Midbrain (tissue), 1 donor: ENCODE measurements at regions not wholly inside any gene's neighbourhood (a gene's known extent, or its start where the extent isn't known, plus 50 kb on each side); places are given as distances from the start of the nearest gene placed in this dataset.

Experiments used
- DNase-seq: peaks from one replicate; lab custom pipeline; 2025; lab: John Stamatoyannopoulos, UW

- DNase-seq, result no peak
These were observed 207.4 kb upstream of the RUNX1 start for GRCh38 chr21:35256468-35256988.

- DNase-seq, result no peak
These were observed 205.7 kb upstream of the RUNX1 start for GRCh38 chr21:35254765-35255138.

- no peak for DNase-seq
These were observed 205.1 kb upstream of the RUNX1 start for GRCh38 chr21:35254006-35254764.

GRCh38 chr21:35252831-35253230 lies 203.7 kb upstream of the RUNX1 start:
- no peak for DNase-seq

- no peak for DNase-seq
These were observed 200.5 kb upstream of the RUNX1 start for GRCh38 chr21:35249636-35250035.

GRCh38 chr21:35245879-35246278 lies 196.8 kb upstream of the RUNX1 start:
- DNase-seq, result no peak

GRCh38 chr21:35244514-35244913 lies 195.4 kb upstream of the RUNX1 start:
- DNase-seq, result no peak

GRCh38 chr21:35243171-35243570 lies 194.1 kb upstream of the RUNX1 start:
- DNase-seq, result no peak

GRCh38 chr21:35239811-35240219 lies 190.7 kb upstream of the RUNX1 start:
- DNase-seq, result no peak

- DNase-seq, result no peak
These were observed 189.0 kb upstream of the RUNX1 start for GRCh38 chr21:35238119-35238518.

- DNase-seq, result no peak
These were observed 188.2 kb upstream of the RUNX1 start for GRCh38 chr21:35237287-35237686.

GRCh38 chr21:35236090-35236489 lies 187.0 kb upstream of the RUNX1 start:
- DNase-seq, result no peak

GRCh38 chr21:35234725-35235124 lies 185.6 kb upstream of the RUNX1 start:
- no peak for DNase-seq

- no peak for DNase-seq
These were observed 184.7 kb upstream of the RUNX1 start for GRCh38 chr21:35233756-35234155.

GRCh38 chr21:35232545-35233176 lies 183.6 kb upstream of the RUNX1 start:
- no peak for DNase-seq

- no peak for DNase-seq
These were observed 182.0 kb upstream of the RUNX1 start for GRCh38 chr21:35231090-35231489.

- no peak for DNase-seq
These were observed 180.2 kb upstream of the RUNX1 start for GRCh38 chr21:35229290-35229689.

GRCh38 chr21:35227786-35228185 lies 178.7 kb upstream of the RUNX1 start:
- DNase-seq, result no peak

- DNase-seq, result no peak
These were observed 178.1 kb upstream of the RUNX1 start for GRCh38 chr21:35226968-35227744.

- no peak for DNase-seq
These were observed 177.2 kb upstream of the RUNX1 start for GRCh38 chr21:35226328-35226727.

GRCh38 chr21:35225573-35225972 lies 176.5 kb upstream of the RUNX1 start:
- no peak for DNase-seq

- DNase-seq, result no peak
These were observed 174.5 kb upstream of the RUNX1 start for GRCh38 chr21:35223480-35224156.
